ENCODE measurements at regions not wholly inside any gene's neighbourhood (a gene's known extent, or its start where the extent isn't known, plus 50 kb on each side); places are given as distances from the start of the nearest gene placed in this dataset.
"Not testable (repeated sequence)": the region's sequence is repeated elsewhere in the genome, so short reads cannot be mapped to it uniquely, and the experiment has no call there.

DNA sequence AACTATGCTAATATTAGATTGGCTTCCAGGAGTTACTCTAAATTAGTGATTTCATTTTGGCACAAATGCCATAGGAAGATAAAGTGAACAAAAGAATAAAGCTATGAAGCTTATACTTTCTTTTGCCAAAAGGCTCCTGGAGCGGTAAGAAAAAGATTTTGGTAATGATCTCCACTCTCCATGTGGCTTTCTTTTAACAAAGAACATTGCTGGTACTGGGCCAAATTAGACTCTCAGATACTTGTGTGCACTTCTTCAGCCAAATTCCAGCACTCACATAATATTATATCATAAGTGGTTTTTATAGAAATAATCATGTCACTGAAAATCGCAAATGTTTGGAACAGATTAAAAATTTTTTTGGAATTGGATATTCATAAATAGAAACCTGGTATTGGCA is 142.4 kb upstream of the FGF13 start:
- no peak for DNase-seq

DNA sequence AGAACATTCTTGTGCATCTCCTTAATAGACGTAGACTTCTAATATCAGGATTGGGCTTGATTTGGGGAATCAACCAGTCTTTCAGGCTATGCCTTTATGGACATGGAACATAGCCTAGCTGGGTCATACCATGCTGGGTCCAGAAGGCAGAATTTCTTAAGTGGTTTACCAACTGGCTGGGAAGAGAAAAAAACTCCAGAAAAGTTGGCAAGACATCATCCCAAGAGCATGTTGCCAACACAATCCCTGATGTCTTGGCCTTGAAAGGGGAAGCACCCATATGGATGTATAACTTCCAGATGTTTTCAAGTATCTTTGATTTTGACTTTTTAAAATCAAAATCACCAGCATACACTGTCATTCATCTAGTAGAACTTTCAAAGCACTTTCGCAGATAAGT is 138.0 kb upstream of the FGF13 start:
- DNase-seq, result no peak

DNA sequence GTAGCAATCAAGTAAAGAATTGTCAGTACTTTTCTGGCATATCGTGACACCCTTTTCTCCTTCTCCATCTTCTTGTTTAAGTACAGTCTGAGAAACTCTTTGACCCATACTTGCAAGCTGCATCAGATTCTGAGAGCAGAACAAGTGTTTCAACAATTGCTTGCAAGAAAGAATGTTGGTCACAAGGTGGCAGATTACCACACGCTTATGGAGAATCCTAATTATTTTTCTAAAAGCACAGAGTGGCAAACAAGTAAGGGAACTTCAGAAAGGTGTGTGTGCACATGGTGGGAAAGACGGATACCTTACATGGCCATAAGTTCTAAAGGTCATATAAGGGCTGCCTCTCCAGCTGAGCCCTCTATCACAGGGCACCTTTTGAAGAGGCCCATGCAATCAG is 136.4 kb upstream of the FGF13 start:
- no peak for DNase-seq

DNA sequence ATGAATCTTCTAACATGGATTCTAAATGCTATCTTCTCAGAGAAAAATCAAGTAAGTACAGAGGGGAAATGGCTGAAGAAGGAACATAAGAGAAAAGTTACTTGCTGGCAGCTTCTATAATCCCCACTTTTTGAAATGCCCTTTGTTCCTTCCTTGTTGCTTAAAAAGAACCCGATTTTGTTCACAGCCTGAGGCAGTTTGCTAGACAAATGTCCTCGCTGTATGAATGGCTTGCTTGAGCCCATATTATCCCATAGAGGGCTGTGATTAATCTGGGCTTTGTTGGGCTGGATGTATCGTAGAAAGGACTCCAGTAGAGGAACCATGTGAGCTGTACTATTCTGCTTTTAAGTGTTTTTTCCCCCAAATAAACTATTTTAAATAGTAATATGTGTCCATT is 134.3 kb upstream of the FGF13 start:
- DNase-seq, result no peak

DNA sequence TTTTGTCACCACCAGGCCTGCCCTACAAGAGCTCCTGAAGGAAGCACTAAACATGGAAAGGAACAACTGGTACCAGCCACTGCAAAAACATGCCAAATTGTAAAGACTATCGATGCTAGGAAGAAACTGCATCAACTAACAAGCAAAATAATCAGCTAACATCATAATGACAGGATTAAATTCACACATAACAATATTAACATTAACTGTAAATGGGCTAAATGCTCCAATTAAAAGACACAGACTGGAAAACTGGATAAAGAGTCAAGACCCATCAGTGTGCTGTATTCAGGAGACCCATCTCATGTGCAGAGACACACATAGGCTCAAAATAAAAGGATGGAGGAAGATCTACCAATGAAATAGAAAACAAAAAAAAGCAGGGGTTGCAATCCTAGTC is 95.9 kb upstream of the FGF13 start:
- not testable (repeated sequence) for DNase-seq

DNA sequence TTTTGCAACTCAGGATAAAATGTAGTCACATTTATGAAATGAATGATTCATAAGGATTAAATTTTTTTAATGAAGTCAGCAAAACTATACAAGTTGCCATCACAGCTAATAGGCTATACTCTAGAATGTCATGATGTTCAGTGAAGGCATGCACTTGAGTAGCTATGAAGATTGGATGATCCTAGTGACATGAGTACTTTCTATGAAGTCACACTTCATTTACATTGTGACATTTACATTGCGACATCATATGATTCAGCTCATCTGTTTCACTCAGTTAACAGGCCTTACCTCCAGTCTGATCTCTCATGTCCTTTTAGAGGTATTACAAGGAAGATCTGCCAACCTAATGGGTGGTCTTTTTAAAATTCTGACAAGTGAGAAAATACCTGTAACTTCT is 82.7 kb upstream of the FGF13 start:
- DNase-seq, result no peak

DNA sequence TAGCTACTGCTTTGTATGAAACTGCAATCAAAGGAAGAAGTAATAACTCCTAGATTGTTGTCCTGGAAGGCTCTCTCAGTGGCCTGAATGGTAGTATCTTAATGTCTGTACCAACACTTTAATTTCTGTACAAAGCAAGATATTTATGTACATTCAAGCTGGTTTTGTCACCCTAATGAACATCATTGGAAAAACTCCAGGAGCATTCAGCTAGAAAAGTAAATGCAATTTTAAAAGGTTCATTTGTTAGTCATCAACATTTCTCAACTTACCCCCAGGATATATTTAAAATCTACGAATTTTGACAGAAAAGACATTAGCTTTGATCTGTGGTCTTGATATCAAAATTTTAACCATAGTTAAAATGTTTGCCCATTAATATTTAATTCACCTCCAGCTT is 80.0 kb upstream of the FGF13 start:
- DNase-seq, result no peak

DNA sequence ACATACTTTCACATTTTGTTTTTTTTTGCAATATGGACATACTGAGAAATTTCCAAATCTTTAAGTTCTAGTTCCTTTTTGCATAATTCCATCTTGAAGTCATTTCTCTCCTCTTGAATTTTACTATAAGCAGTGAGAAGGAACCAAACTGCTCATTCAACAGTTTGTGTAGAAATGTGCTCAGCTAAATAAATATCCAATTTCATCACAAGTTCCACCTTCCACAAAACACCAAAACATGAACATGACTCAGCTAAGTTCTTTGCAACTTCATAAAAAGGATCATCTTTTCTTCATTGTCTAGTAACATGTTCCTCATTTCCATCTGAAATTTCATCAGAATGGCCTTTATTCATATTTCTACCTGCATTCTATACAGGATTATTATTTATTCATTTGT is 77.3 kb upstream of the FGF13 start:
- DNase-seq, result no peak

DNA sequence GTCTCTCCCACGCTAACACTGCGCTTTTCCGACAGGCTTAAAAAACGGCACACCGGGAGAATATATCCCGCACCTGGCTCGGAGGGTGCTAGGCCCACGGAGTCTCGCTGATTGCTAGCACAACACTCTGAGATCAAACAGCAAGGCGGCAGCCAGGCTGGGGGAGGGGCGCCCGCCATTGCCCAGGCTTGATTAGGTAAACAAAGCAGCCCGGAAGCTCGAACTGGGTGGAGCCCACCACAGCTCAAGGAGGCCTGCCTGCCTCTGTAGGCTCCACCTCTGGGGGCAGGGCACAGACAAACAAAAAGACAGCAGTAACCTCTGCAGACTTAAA is 67.0 kb upstream of the FGF13 start:
- not testable (repeated sequence) for DNase-seq

DNA sequence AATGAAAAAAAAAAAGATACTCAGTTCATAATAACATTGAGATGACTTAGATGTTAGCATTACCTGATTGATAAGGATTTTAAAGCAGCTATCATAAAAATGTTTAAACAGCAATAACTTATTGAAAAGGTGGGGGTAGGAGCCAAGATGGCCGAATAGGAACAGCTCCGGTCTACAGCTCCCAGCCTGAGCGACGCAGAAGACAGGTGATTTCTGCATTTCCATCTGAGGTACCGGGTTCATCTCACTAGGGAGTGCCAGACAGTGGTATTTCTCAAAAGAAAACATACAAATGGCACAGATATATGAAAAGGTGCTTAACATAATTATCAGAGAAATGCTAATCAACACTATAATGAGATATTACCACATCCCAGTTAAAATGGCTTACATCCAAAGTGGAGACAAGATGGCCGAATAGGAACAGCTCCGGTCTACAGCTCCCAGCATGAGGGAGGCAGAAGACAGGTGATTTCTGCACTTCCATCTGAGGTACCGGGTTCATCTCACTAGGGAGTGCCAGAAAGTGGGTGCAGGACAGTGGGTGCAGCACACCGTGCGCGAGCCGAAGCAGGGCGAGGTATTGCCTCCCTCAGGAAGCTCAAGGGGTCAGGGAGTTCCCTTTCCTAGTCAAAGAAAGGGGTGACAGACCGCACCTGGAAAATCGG is 66.5 kb upstream of the FGF13 start:
- DNase-seq, result not testable (repeated sequence)

DNA sequence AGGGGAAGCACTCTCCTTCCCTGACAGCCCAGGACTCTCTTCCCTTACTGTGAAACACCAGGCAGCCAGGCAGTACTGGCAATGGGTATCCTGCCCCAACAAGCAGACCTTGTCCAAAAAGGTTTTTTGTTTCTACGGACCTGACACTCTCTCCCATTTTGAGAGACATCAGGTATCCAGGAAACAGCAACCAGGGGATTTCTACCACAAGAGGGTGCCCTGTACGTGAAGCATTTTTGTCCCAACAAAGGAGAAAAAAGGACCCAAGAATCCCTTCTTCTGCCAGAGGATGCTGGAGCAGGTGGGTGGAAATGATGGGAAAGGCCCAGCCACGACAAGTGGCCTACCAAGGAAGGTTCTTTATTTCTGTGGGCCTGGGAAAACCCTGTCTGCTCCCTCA is 65.7 kb upstream of the FGF13 start:
- no peak for DNase-seq

DNA sequence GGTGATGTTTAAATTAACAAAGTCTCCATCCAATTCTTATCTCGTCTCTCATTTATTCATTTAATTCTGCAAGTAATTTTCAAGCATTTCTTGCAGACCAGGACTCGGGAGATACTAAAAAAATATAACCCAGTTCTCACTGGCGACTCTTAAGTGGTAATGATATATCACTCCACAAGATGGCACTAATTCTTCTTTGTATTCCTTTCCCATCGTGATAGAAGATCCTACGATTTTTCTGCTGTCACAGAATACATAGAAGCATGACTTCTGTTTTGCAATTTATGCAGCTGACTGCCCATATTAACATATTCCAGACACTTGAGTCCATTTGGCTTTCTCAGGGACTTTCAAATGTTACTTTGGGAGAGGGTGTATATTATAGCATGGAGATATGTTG is 64.0 kb upstream of the FGF13 start:
- DNase-seq, result no peak

DNA sequence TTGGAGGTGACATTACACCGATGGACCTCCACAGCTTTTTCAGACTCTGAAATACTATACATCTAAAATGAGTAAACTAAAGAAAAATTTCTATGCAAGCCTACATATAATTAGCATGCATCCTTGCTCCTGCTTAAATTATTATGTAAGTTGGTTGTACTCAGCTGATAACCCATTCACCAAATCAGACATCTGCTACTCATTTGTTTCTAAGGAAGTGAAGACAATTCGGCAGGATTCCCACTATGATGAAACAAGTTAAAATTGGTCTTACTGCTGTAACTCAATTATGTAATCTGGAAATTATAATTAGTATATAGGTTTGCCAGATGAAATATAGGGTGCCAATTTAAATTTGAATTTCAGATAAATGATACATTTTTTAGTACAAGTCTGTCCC is 59.5 kb upstream of the FGF13 start:
- no peak for DNase-seq

DNA sequence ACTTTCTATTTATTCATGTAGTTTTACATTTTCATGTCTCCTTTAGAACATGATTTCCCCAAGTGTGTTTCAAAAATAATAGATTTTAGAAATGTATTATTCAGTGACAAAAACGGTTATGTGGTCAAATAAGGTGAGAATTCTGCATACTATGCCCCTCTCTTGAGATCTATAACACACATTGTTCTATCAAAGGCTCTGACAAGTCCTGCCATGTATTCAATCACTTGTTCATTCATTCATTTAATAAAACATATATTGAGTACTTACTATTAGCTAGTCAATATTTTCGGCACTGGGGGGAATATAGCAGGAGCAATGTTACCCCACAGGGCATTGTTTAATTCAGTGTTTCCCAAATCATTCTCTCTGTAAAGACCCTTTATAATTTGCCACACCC is 58.4 kb upstream of the FGF13 start:
- no peak for DNase-seq

DNA sequence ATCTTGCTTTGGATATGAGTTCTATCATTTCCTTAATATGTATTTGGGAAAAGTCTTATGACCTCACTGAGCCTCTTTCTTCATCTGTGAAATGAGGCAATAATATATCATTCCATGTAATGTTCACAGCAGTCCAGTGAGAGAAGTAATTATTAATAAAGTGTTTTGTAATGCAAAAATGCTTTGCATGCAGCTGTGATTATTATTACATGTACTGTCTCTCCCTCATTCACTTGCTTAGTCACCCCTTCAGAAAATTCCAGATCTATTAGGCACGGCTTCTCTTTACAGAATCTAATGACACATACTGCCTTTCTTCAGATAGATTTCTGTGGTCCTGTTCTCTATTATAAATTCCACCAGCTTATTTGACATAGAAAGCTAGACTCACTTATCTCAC is 53.5 kb upstream of the FGF13 start:
- no peak for DNase-seq

DNA sequence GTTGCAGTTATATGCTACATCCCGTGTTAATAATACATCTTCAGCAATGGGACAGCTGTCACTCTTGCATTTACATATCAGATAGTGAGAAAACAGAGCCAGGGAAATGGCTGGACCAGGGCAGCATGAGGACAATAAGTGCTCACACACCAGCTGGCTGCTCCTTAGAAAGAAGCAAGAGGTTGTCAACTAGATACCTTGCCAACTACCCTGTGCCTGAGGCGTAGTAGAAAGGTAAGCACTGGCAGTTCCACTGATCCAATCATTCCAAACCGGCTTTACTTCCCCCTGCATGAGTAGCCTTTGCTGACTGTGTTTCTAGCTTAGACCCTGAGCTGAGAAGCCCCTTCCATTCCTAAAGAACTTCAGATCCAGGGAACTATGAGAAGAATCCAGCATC is 52.2 kb upstream of the FGF13 start:
- DNase-seq, result no peak

DNA sequence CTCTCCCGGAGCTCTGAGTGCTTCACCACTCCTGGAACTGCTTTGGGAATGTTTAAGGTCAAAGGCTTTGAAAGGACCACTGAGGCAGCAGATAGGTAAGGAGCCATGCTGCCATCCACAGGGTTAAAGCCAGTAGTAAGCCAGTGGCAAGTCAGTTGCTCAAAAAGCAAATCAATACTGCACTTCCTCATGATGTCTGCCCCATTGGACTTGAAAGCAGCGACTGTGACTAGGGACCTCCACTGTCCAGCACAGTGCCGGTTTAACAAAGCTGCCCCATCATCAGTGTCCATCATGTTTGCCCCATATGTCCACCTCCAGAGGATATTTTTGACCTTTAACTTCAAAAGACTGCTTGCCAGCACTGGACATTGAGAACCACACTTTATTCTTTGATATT is 49.9 kb upstream of the FGF13 start:
- DNase-seq, result no peak
